Neural progenitor cell (in vitro differentiated cells): ENCODE measurements at regions not wholly inside any gene's neighbourhood (a gene's known extent, or its start where the extent isn't known, plus 50 kb on each side); places are given as distances from the start of the nearest gene placed in this dataset.

Source experiments
- DNase-seq: peaks from one replicate; pipeline ENCODE4 v3.0.0-alpha.2; 2016; ENCODE audit warnings: low spot score
- H2AFZ ChIP-seq: fragments of 200-600 bp; sonication (generic); replicated peaks from 2 replicates; pipeline ENCODE4 v1.6.1; 2016; ENCODE audit warnings: antibody characterized with exemption
- H3F3A ChIP-seq: fragments of 200-600 bp; sonication (generic); 2 replicates; pipeline ENCODE4 v1.6.1; 2016; ENCODE audit warnings: antibody characterized with exemption, low read depth
- H3K27ac ChIP-seq: fragments of 200-600 bp; sonication (generic); 2 replicates; pipeline ENCODE4 v1.5.1; 2016; ENCODE audit warnings: mild to moderate bottlenecking
- H3K27me3 ChIP-seq: fragments of 200-600 bp; sonication (generic); 2 replicates; pipeline ENCODE4 v1.6.1; 2016; ENCODE audit warnings: mild to moderate bottlenecking, moderate library complexity
- H3K36me3 ChIP-seq: fragments of 200-600 bp; sonication (generic); 2 replicates; pipeline ENCODE4 v1.5.1; 2016
- H3K4me1 ChIP-seq: fragments of 200-600 bp; sonication (generic); 2 replicates; pipeline ENCODE4 v1.6.1; 2016; ENCODE audit warnings: mixed run types
- H3K4me2 ChIP-seq: fragments of 200-600 bp; sonication (generic); 2 replicates; pipeline ENCODE4 v1.6.1; 2016
- H3K4me3 ChIP-seq: fragments of 200-600 bp; sonication (generic); 2 replicates; pipeline ENCODE4 v1.5.1; 2016
- H3K79me2 ChIP-seq: fragments of 200-600 bp; sonication (generic); 2 replicates; pipeline ENCODE4 v1.6.1; 2016; ENCODE audit warnings: low read depth
- H3K9ac ChIP-seq: fragments of 200-600 bp; sonication (generic); 2 replicates; pipeline ENCODE4 v1.6.1; 2016
- H3K9me3 ChIP-seq: fragments of 200-600 bp; sonication (generic); 2 replicates; pipeline ENCODE4 v1.5.1; 2016; ENCODE audit warnings: low read depth
- H4K20me1 ChIP-seq: fragments of 200-600 bp; sonication (generic); 2 replicates; pipeline ENCODE4 v1.6.1; 2016; ENCODE audit warnings: low read depth
- H3K27ac Mint-ChIP-seq: 3 replicates; pipeline ENCODE4 v1.8.0; 2021; ENCODE audit warnings: mixed read lengths
- H3K27me3 Mint-ChIP-seq: 2 replicates; pipeline ENCODE4 v1.8.0; 2022; ENCODE audit warnings: low read depth, mild to moderate bottlenecking, inconsistent platforms, moderate library complexity, mixed read lengths; ENCODE audit not compliant: insufficient read depth
- H3K36me3 Mint-ChIP-seq: 3 replicates; pipeline ENCODE4 v1.8.0; 2021; ENCODE audit warnings: mixed read lengths
- H3K4me1 Mint-ChIP-seq: 3 replicates; pipeline ENCODE4 v1.8.0; 2021; ENCODE audit warnings: mixed read lengths
- H3K4me3 Mint-ChIP-seq: 3 replicates; pipeline ENCODE4 v1.8.0; 2021; ENCODE audit warnings: mild to moderate bottlenecking, moderate library complexity, mixed read lengths
- H3K9me3 Mint-ChIP-seq: 3 replicates; pipeline ENCODE4 v1.8.0; 2020; ENCODE audit warnings: mixed read lengths
- CTCF ChIP-seq: fragments of 200-600 bp; sonication (generic); IDR thresholded peaks from 2 replicates; pipeline ENCODE4 v1.5.1; 2017; ENCODE audit warnings: antibody characterized with exemption, mild to moderate bottlenecking
- EZH2 ChIP-seq: fragments of 200-600 bp; sonication (generic); IDR thresholded peaks from 2 replicates; pipeline ENCODE4 v1.6.1; 2017; ENCODE audit warnings: antibody characterized with exemption, mild to moderate bottlenecking, moderate library complexity
- EZH2phosphoT487 ChIP-seq: fragments of 200-600 bp; sonication (generic); IDR thresholded peaks from 2 replicates; pipeline ENCODE4 v1.6.1; 2017; ENCODE audit warnings: antibody characterized with exemption

GRCh38 chr4:100128338-100128737, 61.9 kb downstream of the DDIT4L start:
- Mint-ChIP-seq H3K27me3 (no peaks in the 10 kb centered on the region), H3K9me3 (peaks cover 15% of the 10 kb centered on the region), H3K4me1 (no peaks in the 10 kb centered on the region), H3K36me3 (no peaks in the 10 kb centered on the region), H3K27ac (no peak overlapping the region), H3K4me3 (no peak overlapping the region)
- Histone ChIP-seq H3K4me2 (no peak overlapping the region), H3K27me3 (no peaks in the 10 kb centered on the region), H2AFZ (no peak overlapping the region), H3K4me1 (no peaks in the 10 kb centered on the region), H3K9ac (no peak overlapping the region), H3K4me3 (no peak overlapping the region), H3K36me3 (no peaks in the 10 kb centered on the region), H4K20me1 (no peaks in the 10 kb centered on the region), H3K9me3 (no peaks in the 10 kb centered on the region), H3K79me2 (no peaks in the 10 kb centered on the region), H3K27ac (no peak overlapping the region), H3F3A (no peaks in the 10 kb centered on the region)
- no peak for DNase-seq
- TF ChIP-seq EZH2phosphoT487, result no peak
- TF ChIP-seq EZH2, result no peak
- TF ChIP-seq CTCF, result no peak

- Mint-ChIP-seq H3K36me3 (no peaks in the 10 kb centered on the region), H3K27ac (no peak overlapping the region), H3K27me3 (no peaks in the 10 kb centered on the region), H3K9me3 (peaks cover 15% of the 10 kb centered on the region), H3K4me1 (no peaks in the 10 kb centered on the region), H3K4me3 (no peak overlapping the region)
- Histone ChIP-seq H3K9me3 (no peaks in the 10 kb centered on the region), H2AFZ (no peak overlapping the region), H3K4me3 (no peak overlapping the region), H3K27me3 (no peaks in the 10 kb centered on the region), H3K27ac (no peak overlapping the region), H3K4me1 (no peaks in the 10 kb centered on the region), H4K20me1 (no peaks in the 10 kb centered on the region), H3K36me3 (no peaks in the 10 kb centered on the region), H3K9ac (no peak overlapping the region), H3K79me2 (no peaks in the 10 kb centered on the region), H3F3A (no peaks in the 10 kb centered on the region), H3K4me2 (no peak overlapping the region)
- TF ChIP-seq CTCF, result no peak
- no peak for TF ChIP-seq EZH2phosphoT487
- TF ChIP-seq EZH2, result no peak
- no peak for DNase-seq
Measured at GRCh38 chr4:100124715-100125114, 65.6 kb downstream of the DDIT4L start.

GRCh38 chr4:100118181-100118580, 72.1 kb downstream of the DDIT4L start:
- Histone ChIP-seq H3F3A (peaks cover 9% of the 10 kb centered on the region), H3K4me1 (peaks cover 8% of the 10 kb centered on the region), H3K4me3 (no peak overlapping the region), H3K36me3 (no peaks in the 10 kb centered on the region), H3K79me2 (no peaks in the 10 kb centered on the region), H3K27me3 (no peaks in the 10 kb centered on the region), H3K9ac (no peak overlapping the region), H3K4me2 (no peak overlapping the region), H3K9me3 (no peaks in the 10 kb centered on the region), H2AFZ (no peak overlapping the region), H3K27ac (no peak overlapping the region), H4K20me1 (no peaks in the 10 kb centered on the region)
- no peak overlapping the region for H3K27ac Mint-ChIP-seq
- no peaks in the 10 kb centered on the region for H3K36me3 Mint-ChIP-seq
- H3K9me3 Mint-ChIP-seq, result no peaks in the 10 kb centered on the region
- H3K27me3 Mint-ChIP-seq, result no peaks in the 10 kb centered on the region
- DNase-seq, result no peak
- peaks cover 6% of the 10 kb centered on the region for H3K4me1 Mint-ChIP-seq
- no peak for TF ChIP-seq EZH2phosphoT487
- TF ChIP-seq EZH2, result no peak
- no peak for TF ChIP-seq CTCF
- H3K4me3 Mint-ChIP-seq, result no peak overlapping the region

- no peaks in the 10 kb centered on the region for H3K9me3 ChIP-seq
- no peak overlapping the region for H3K9ac ChIP-seq
- H3K4me1 ChIP-seq, result peaks cover 9% of the 10 kb centered on the region
- no peak overlapping the region for H3K4me2 ChIP-seq
- no peaks in the 10 kb centered on the region for H3K36me3 Mint-ChIP-seq
- H3K27ac Mint-ChIP-seq, result no peak overlapping the region
- TF ChIP-seq EZH2phosphoT487 (no peak), EZH2 (no peak), CTCF (peak; percentile 18)
- no peaks in the 10 kb centered on the region for H3K27me3 Mint-ChIP-seq
- no peak overlapping the region for H2AFZ ChIP-seq
- no peaks in the 10 kb centered on the region for H4K20me1 ChIP-seq
- H3K4me3 ChIP-seq, result no peak overlapping the region
- no peak for DNase-seq
- H3K36me3 ChIP-seq, result no peaks in the 10 kb centered on the region
- peaks cover 8% of the 10 kb centered on the region for H3K4me1 Mint-ChIP-seq
- peaks cover 10% of the 10 kb centered on the region for H3F3A ChIP-seq
- H3K79me2 ChIP-seq, result no peaks in the 10 kb centered on the region
- no peak overlapping the region for H3K4me3 Mint-ChIP-seq
- no peaks in the 10 kb centered on the region for H3K27me3 ChIP-seq
- no peaks in the 10 kb centered on the region for H3K9me3 Mint-ChIP-seq
- no peak overlapping the region for H3K27ac ChIP-seq
Measured at GRCh38 chr4:100117750-100118149, 72.5 kb downstream of the DDIT4L start.
